ENCODE measurements at regions not wholly inside any gene's neighbourhood (a gene's known extent, or its start where the extent isn't known, plus 50 kb on each side); places are given as distances from the start of the nearest gene placed in this dataset.

- TF ChIP-seq ZBTB4 (CRISPR knock-in tag; IDR thresholded peaks at IDR 0.05) (no peak), FOXK2 (IDR thresholded peaks at IDR 0.05) (no peak), MYB (IDR thresholded peaks at IDR 0.05; ENCODE audit: borderline replicate concordance, low read depth, low read length) (no peak), IRF4 (IDR thresholded peaks at IDR 0.05; ENCODE audit: low read depth, low read length) (no peak), MXI1 (IDR thresholded peaks at IDR 0.05; ENCODE audit: low read depth, low read length) (no peak), BCL3 (IDR thresholded peaks at IDR 0.05; ENCODE audit: borderline replicate concordance, insufficient read depth, low read depth, low read length, poor library complexity, severe bottlenecking) (no peak), SIX5 (IDR thresholded peaks at IDR 0.05; ENCODE audit: low read depth, low read length, severe bottlenecking) (no peak), HCFC1 (IDR thresholded peaks at IDR 0.05; ENCODE audit: low read length) (no peak), ZZZ3 (IDR thresholded peaks at IDR 0.05; ENCODE audit: control insufficient read depth, insufficient read length, low read depth) (no peak)
Observed at GRCh38 chr3:162525771-162526170, 1029.2 kb downstream of the OTOL1 start (continued).

GRCh38 chr3:162534431-162534830 is 1037.8 kb downstream of the OTOL1 start:
- ChIA-PET SMC1A (ENCODE audit: uncharacterized antibody, unreplicated experiment) (no interaction called here), RAD21 (ENCODE audit: unreplicated experiment) (no interaction called here), POLR2A (no interaction called here), CTCF (no interaction called here)
- intact Hi-C loops (cut with micrococcal nuclease; ENCODE audit: unreplicated experiment) (no loop called here), in situ Hi-C loops (cut with MboI) (no loop called here)
- H3K27me3 ChIP-seq (replicated peaks in 1 of 2; ENCODE audit: control insufficient read depth in 2 of 2, insufficient read depth in 2 of 2, low read length in 1 of 2): no peaks in the 10 kb centered on the region
- DNase-seq (ENCODE audit: low read depth, low spot score): no peak
- no peaks in the 10 kb centered on the region for H3K4me1 ChIP-seq (ENCODE audit: control insufficient read depth, insufficient read depth, low read length)
- H3K4me2 ChIP-seq (ENCODE audit: control insufficient read depth, insufficient read depth): no peak overlapping the region
- BruUV-seq (replicated peaks): no TSS peak
- no peak for ATAC-seq
- H4K20me1 ChIP-seq (ENCODE audit: control insufficient read depth, insufficient read depth): no peaks in the 10 kb centered on the region
- no peak overlapping the region for H3K4me3 ChIP-seq
- no peak for FAIRE-seq
- no peak overlapping the region for H2AFZ ChIP-seq (ENCODE audit: control insufficient read depth, low read depth, low read length)
- H3K9me3 ChIP-seq (replicated peaks; ENCODE audit: control insufficient read depth, insufficient read depth, low read length): no peaks in the 10 kb centered on the region
- no peaks in the 10 kb centered on the region for H3K36me3 ChIP-seq (ENCODE audit: control insufficient read depth in 2 of 2, insufficient read depth in 2 of 2, low read length in 1 of 2)
- H3K9ac ChIP-seq (ENCODE audit: control insufficient read depth, insufficient read depth, low read length): no peak overlapping the region
- 44% methylated on average over 2 of the region's 2 CpGs for WGBS (ENCODE audit: insufficient coverage, insufficient replicate concordance, low lambda C conversion rate, missing lambda C conversion rate)
- H3K79me2 ChIP-seq (ENCODE audit: control insufficient read depth, insufficient read depth, low read length): no peaks in the 10 kb centered on the region
- H3K27ac ChIP-seq (ENCODE audit: control insufficient read depth, insufficient read depth): no peak overlapping the region
- TF ChIP-seq RBBP5 (conservative IDR thresholded peaks at IDR 0.05) (no peak), EGR1 (IDR thresholded peaks at IDR 0.05; ENCODE audit: borderline replicate concordance in 1 of 2, low read depth in 2 of 2, low read length in 2 of 2) (no peak), ZNF622 (IDR thresholded peaks at IDR 0.05) (no peak), ASH2L (IDR thresholded peaks at IDR 0.05; ENCODE audit: borderline replicate concordance, low read depth) (no peak), USF2 (IDR thresholded peaks at IDR 0.05; ENCODE audit: borderline replicate concordance, low read depth, low read length) (no peak), ESRRA (IDR thresholded peaks at IDR 0.05; ENCODE audit: low read length) (no peak), NFYB (IDR thresholded peaks at IDR 0.05; ENCODE audit: insufficient read depth, low read depth, low read length) (no peak), MYB (IDR thresholded peaks at IDR 0.05; ENCODE audit: borderline replicate concordance, low read depth, low read length) (no peak), KAT2A (conservative IDR thresholded peaks at IDR 0.05; ENCODE audit: control insufficient read depth, low read depth, low read length) (no peak), FOXK2 (IDR thresholded peaks at IDR 0.05) (no peak)
